Loucy (cell line): ENCODE measurements at regions not wholly inside any gene's neighbourhood (a gene's known extent, or its start where the extent isn't known, plus 50 kb on each side); places are given as distances from the start of the nearest gene placed in this dataset.

Experiments used
- CTCF ChIP-seq: fragments of 200-600 bp; sonication (generic); conservative IDR thresholded peaks from 2 replicates; pipeline ENCODE4 v1.5.1; 2014; ENCODE audit warnings: mild to moderate bottlenecking, antibody characterized with exemption, low read length
- EZH2phosphoT487 ChIP-seq: fragments of 200-600 bp; IDR thresholded peaks from 2 replicates; pipeline ENCODE4 v1.6.1; 2018; ENCODE audit warnings: antibody characterized with exemption, mild to moderate bottlenecking, moderate library complexity, borderline replicate concordance

GRCh38 chr20:28616354-28616753, 2641.1 kb upstream of the DEFB115 start:
- TF ChIP-seq CTCF (no peak), EZH2phosphoT487 (no peak)
